ENCODE measurements at regions not wholly inside any gene's neighbourhood (a gene's known extent, or its start where the extent isn't known, plus 50 kb on each side); places are given as distances from the start of the nearest gene placed in this dataset.

DNA sequence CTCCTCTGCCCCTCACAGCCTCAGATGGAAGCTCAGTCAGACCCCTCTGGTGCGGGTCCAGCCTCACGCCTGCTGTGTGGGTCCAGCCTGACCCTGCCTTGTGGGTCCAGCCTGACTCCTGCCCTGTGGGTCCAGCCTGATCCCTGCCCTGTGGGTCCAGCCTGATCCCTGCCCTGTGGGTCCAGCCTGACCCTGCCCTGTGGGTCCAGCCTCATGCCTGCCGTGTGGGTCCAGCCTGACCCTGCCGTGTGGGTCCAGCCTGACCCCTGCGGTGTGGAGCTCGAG is 445.3 kb downstream of the BRD1 start:
- TF ChIP-seq EZH2 (IDR thresholded peaks at IDR 0.05; ENCODE audit: insufficient read depth, poor library complexity, severe bottlenecking) (no peak), EZH2phosphoT487 (IDR thresholded peaks at IDR 0.05; ENCODE audit: insufficient read depth, low read depth) (no peak)
